Stimulated activated CD4-positive, alpha-beta T cell treated with anti-CD3 and anti-CD28 coated beads, Interleukin-1b, Interleukin-23, amount 100 ng/mL, for 24 hours (primary cell): ENCODE measurements at regions not wholly inside any gene's neighbourhood (a gene's known extent, or its start where the extent isn't known, plus 50 kb on each side); places are given as distances from the start of the nearest gene placed in this dataset.
"Not testable (repeated sequence)": the region's sequence is repeated elsewhere in the genome, so short reads cannot be mapped to it uniquely, and the experiment has no call there.

Experiments
- DNase-seq, 4 experiments: peaks; one replicate each; pipeline ENCODE4 v3.0.0-alpha.2; 2020; ENCODE audit warnings: low read depth in 4 of 4, low spot score in 1 of 4

- DNase-seq, result no peak
Observed at GRCh38 chr1:61028136-61028535, 54.2 kb upstream of the NFIA start.

- not testable (repeated sequence) for DNase-seq
Observed at GRCh38 chr1:61018068-61018467, 64.3 kb upstream of the NFIA start.

- no peak for DNase-seq
Observed at GRCh38 chr1:61017651-61018050, 64.7 kb upstream of the NFIA start.

- no peak for DNase-seq
Observed at GRCh38 chr1:61013946-61014667, 68.3 kb upstream of the NFIA start.

- no peak for DNase-seq
Observed at GRCh38 chr1:61013189-61013945, 69.0 kb upstream of the NFIA start.

GRCh38 chr1:61012341-61012761, 70.0 kb upstream of the NFIA start:
- DNase-seq, result no peak

- DNase-seq, result no peak
Observed at GRCh38 chr1:61011561-61012263, 70.6 kb upstream of the NFIA start.

- DNase-seq, result no peak
Observed at GRCh38 chr1:61007534-61008364, 74.6 kb upstream of the NFIA start.

GRCh38 chr1:61005614-61006580, 76.5 kb upstream of the NFIA start:
- DNase-seq, result no peak

- DNase-seq, result no peak
Observed at GRCh38 chr1:61004262-61005003, 77.9 kb upstream of the NFIA start.

GRCh38 chr1:61000327-61000726, 82.0 kb upstream of the NFIA start:
- no peak for DNase-seq

- DNase-seq, result no peak
Observed at GRCh38 chr1:60998786-60999185, 83.6 kb upstream of the NFIA start.

GRCh38 chr1:60994828-60995492, 87.4 kb upstream of the NFIA start:
- no peak for DNase-seq

- DNase-seq, result no peak
Observed at GRCh38 chr1:60994369-60994768, 88.0 kb upstream of the NFIA start.

- DNase-seq, result no peak
Observed at GRCh38 chr1:60992165-60992564, 90.2 kb upstream of the NFIA start.

GRCh38 chr1:60990714-60991090, 91.7 kb upstream of the NFIA start:
- no peak for DNase-seq

- DNase-seq, result no peak
Observed at GRCh38 chr1:60989749-60990713, 92.3 kb upstream of the NFIA start.

- DNase-seq, result no peak
Observed at GRCh38 chr1:60988891-60989290, 93.5 kb upstream of the NFIA start.
